Duodenal mucosa (tissue), 2 donors: ENCODE measurements at regions not wholly inside any gene's neighbourhood (a gene's known extent, or its start where the extent isn't known, plus 50 kb on each side); places are given as distances from the start of the nearest gene placed in this dataset.

Experiments
- H3K27ac ChIP-seq: one replicate; pipeline ENCODE4 v1.7.0; 2013; ENCODE audit warnings: low read depth, low read length
- H3K27me3 ChIP-seq, 2 donors: one replicate each; pipeline ENCODE4 v1.7.0; 2013; ENCODE audit warnings: low read length in 2 of 2, control low read depth in 1 of 2; ENCODE audit not compliant: insufficient read depth in 2 of 2, control insufficient read depth in 1 of 2
- H3K36me3 ChIP-seq, 2 donors: one replicate each; pipeline ENCODE4 v1.7.0; 2013; ENCODE audit warnings: low read length in 2 of 2, control low read depth in 1 of 2; ENCODE audit not compliant: insufficient read depth in 2 of 2, control insufficient read depth in 1 of 2
- H3K4me1 ChIP-seq, 2 donors: one replicate each; pipeline ENCODE4 v1.7.0; 2013; ENCODE audit warnings: low read length in 2 of 2, control low read depth in 1 of 2; ENCODE audit not compliant: insufficient read depth in 2 of 2, control insufficient read depth in 1 of 2
- H3K4me3 ChIP-seq, 2 donors: one replicate each; pipeline ENCODE4 v1.7.0; 2013; ENCODE audit warnings: low read length in 2 of 2, low read depth in 1 of 2
- H3K9ac ChIP-seq, 2 donors: one replicate each; pipeline ENCODE4 v1.7.0; 2013; ENCODE audit warnings: low read length in 2 of 2, low read depth in 1 of 2
- H3K9me3 ChIP-seq, 2 donors: one replicate each; pipeline ENCODE4 v1.7.0; 2013; ENCODE audit warnings: low read length in 2 of 2, control low read depth in 1 of 2; ENCODE audit not compliant: control insufficient read depth in 1 of 2

DNA sequence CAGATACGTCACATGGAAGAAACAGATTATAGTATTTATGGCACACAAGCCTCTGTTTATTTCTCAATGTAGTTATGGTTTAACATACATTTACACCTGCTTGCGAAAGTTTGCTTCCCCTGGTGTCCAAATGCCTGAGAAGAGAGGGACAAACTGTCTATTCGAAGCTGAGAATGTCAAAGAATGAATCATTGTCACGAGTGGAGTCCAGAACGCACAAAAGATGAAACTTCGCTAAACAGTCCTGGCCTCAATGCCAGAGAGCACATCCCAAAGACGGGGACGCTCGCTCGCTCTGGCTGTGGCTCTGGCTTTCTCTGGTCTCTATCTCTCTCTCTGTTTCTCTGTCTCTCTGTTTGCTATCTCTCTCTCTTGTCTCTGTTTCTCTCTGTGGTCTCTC, 298.8 kb downstream of the FOXL1 start:
- no peaks in the 10 kb centered on the region for H3K36me3 ChIP-seq
- H3K27me3 ChIP-seq = peaks cover 0 to 4% of the 10 kb centered on the region in 2 donors
- H3K4me3 ChIP-seq = no peak overlapping the region
- no peaks in the 10 kb centered on the region for H3K4me1 ChIP-seq
- no peak overlapping the region for H3K27ac ChIP-seq
- no peak overlapping the region for H3K9ac ChIP-seq
- H3K9me3 ChIP-seq = no peaks in the 10 kb centered on the region

DNA sequence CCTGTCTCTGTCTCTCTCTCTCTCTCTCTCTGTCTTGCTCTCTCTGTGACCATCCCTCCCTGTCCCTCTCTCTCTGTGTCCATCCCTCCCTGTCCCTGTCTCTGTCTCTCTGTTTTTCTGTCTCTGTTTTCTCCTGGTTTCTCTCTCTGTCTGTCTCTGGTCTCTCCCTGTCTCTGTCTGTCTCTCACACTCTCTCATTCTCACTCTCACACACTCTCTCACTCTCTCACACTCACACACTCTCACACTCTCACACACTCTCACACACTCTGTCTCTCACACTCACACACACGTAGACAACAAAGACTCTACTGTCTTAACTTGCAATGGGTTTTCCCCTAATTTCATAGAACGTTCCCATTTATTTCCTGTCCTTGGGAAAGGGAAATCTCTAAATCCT, 299.5 kb downstream of the FOXL1 start:
- H3K9ac ChIP-seq = no peak overlapping the region
- H3K36me3 ChIP-seq = no peaks in the 10 kb centered on the region
- H3K27ac ChIP-seq = no peak overlapping the region
- H3K9me3 ChIP-seq = no peaks in the 10 kb centered on the region
- H3K27me3 ChIP-seq = peaks cover 0 to 4% of the 10 kb centered on the region in 2 donors
- no peak overlapping the region for H3K4me3 ChIP-seq
- H3K4me1 ChIP-seq = no peaks in the 10 kb centered on the region

DNA sequence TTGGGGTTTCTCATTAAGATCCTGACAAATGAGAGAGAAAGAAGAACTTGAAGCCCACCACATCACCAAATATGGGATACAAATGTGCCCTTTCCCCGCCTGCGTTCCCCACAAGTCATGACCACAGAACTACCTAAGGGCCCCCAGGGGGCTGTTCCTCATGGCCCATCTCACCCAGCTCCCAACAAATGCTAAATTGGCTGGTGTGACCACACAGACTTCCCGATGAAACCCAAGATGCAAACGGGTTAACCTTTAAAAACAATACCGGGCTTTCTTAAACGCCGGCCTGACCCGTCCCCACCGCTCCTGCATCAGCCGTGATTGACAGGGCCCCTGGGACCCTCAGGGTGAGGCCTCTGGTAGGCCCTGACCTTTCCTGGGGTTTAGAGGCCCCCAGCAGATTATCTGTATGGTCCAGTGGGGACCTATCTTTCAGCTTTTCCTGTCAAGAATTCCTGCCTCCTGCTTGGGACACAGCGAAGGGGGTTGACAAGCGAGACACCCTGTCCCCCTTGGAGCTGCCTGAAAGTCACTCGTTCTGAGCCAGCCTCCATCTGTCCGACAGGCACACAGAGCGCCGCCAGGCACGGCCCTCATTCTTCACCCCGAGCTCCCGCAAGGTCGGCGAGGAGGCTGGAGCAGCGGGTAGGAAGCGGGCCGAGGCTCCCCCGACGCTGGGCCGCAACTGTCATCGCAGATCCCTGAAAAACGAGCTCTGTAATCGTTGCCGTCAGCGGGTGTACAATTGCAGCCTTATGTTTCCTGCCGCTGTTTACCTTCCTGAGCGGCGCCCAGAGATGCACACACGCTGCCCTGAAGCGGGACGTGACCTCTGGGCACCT, 300.1 kb downstream of the FOXL1 start:
- Histone ChIP-seq H3K4me1 (no peaks in the 10 kb centered on the region), H3K36me3 (no peaks in the 10 kb centered on the region), H3K27ac (no peak overlapping the region), H3K9me3 (no peaks in the 10 kb centered on the region), H3K27me3 (peaks cover 0 to 4% of the 10 kb centered on the region in 2 donors), H3K4me3 (no peak overlapping the region), H3K9ac (no peak overlapping the region)

DNA sequence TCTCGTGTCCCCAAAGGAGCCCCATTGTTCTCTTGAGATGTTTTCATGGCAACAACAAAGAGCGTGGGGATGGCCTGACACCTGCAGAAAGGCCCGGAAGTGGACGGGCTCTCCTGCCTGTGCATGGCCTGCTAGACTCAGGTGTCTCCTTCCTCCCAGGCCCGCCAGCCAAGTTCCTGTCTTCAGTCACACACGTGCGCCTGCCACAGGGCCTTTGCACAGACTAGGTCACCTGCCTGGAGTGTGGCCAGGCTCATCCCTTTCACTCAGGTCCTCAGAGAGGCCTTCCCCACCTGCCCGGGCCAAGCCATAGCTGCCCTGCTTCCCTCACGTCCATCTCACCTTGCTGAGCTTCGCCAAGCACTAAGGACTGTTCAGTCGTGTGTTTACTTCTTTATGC, 300.9 kb downstream of the FOXL1 start:
- H3K4me3 ChIP-seq = no peak overlapping the region
- H3K27ac ChIP-seq = no peak overlapping the region
- no peaks in the 10 kb centered on the region for H3K36me3 ChIP-seq
- no peaks in the 10 kb centered on the region for H3K4me1 ChIP-seq
- H3K9ac ChIP-seq = no peak overlapping the region
- peaks cover 0 to 4% of the 10 kb centered on the region in 2 donors for H3K27me3 ChIP-seq
- H3K9me3 ChIP-seq = no peaks in the 10 kb centered on the region

DNA sequence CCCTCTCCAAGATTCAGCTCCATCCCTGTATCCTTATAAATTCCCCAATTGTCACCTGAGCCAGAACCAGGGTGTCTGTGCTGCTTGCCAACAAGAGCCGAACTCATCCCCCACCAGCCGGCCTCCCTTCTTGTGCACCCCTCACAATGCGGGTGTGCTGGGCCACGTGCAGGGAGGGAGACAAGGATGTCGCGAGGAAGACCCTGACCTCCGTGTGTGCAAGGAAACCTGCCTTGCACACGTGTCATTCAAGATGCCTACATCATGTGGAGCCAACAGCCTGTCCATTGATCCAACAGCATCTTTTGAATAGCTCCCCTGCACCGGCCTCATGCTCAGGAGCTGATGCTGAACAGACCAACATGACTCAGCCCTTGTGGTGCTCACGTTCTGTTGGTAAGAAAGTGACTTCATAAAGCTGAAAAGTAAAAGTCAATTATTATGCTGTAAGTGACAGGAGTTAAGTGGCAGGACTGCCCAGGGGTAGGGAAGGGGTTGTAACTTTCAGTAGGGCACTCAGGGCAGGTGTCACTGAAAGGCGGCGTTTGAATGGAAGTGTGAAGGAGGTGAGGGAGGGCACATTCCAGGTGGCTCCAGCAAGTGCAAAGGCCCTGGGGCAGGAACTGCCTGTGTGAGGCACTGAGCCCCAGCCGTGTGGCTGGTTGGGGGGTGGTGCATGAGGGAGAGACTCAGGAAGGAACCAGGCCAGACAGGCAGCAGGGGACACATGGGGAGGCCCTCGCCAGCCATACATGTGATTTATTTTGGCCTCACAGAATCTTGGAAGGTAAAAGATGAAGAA, 302.2 kb downstream of the FOXL1 start:
- no peaks in the 10 kb centered on the region for H3K9me3 ChIP-seq
- no peaks in the 10 kb centered on the region for H3K36me3 ChIP-seq
- no peak overlapping the region for H3K4me3 ChIP-seq
- H3K27ac ChIP-seq = no peak overlapping the region
- H3K9ac ChIP-seq = no peak overlapping the region
- H3K4me1 ChIP-seq = no peaks in the 10 kb centered on the region
- H3K27me3 ChIP-seq = peaks cover 0 to 4% of the 10 kb centered on the region in 2 donors

DNA sequence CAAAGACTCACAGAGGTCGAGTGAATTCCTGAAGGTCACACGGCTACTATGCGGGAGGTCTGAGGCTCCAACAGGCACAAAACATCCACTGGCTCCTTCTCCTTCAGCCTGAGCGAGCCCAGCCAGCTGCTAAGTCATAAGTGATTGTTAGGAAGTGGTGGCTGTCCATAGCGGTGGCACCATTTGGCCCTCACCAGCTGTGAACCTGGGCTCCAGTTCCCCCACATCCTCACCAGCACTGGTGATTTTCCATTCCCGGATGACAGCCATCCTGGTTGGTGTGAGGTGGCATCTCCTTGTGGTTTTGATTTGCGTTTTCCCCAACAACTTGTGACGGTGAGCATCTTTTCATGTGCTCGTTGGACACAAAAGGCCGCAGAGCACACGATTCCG, 302.8 kb downstream of the FOXL1 start:
- no peaks in the 10 kb centered on the region for H3K4me1 ChIP-seq
- peaks cover 0 to 4% of the 10 kb centered on the region in 2 donors for H3K27me3 ChIP-seq
- no peak overlapping the region for H3K27ac ChIP-seq
- H3K9ac ChIP-seq = no peak overlapping the region
- no peaks in the 10 kb centered on the region for H3K9me3 ChIP-seq
- no peaks in the 10 kb centered on the region for H3K36me3 ChIP-seq
- no peak overlapping the region for H3K4me3 ChIP-seq

DNA sequence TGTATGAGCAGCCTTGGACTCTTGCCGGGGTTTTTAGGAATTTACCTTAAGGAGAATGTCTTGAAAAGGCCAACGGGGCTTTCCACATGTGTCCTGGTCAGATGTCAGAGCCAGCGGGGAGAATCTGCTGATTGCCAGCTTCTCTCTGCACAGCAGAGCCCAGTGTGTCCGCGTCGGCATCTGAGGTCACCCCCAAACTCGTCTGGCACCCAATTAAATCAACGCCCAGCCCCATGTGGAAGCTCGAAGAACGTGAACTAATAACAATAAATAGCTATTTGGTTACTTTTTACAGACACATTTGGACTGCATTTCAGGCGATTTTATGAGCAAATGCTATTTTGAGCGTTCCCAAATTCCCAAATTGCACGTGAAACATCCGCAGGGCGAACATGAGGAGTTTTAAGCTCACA, 303.5 kb downstream of the FOXL1 start:
- peaks cover 0 to 4% of the 10 kb centered on the region in 2 donors for H3K27me3 ChIP-seq
- H3K9me3 ChIP-seq = no peaks in the 10 kb centered on the region
- H3K4me1 ChIP-seq = no peaks in the 10 kb centered on the region

DNA sequence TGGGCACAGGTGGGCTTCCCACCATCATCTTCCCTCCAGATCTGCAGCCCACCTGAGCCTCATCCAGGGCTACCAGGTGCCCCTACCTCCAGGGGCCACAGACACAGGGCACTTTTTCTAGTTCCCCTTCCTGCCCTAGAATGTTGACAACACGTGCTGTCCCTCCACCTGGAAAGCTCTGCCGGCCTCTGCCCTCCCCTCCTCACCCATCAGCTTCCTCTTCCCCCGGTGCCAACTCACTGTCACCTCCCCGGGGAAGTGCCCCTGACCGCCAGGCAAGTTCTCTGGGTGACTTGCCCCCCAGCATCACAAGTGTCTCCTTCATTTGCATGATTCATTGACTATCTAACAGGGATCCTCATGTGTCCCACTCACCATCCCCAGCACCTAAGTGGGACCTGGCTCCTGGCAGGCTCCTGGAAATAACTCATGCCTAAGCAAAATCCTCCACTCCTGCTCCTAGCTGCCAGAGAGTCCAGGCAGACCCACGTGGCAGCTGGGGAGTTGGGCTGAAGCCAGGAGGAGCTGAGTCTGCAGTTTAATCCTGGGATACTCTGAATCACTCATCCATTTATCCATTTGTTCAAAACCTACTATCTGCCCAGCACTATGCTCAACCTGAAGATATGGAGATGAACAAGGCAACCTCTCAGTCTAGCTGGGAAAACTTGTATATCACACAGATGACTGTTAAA, 304.4 kb downstream of the FOXL1 start:
- no peaks in the 10 kb centered on the region for H3K36me3 ChIP-seq
- H3K4me3 ChIP-seq = no peak overlapping the region
- H3K9me3 ChIP-seq = no peaks in the 10 kb centered on the region
- H3K27me3 ChIP-seq = peaks cover 0 to 4% of the 10 kb centered on the region in 2 donors
- no peak overlapping the region for H3K9ac ChIP-seq
- H3K4me1 ChIP-seq = no peaks in the 10 kb centered on the region
- H3K27ac ChIP-seq = no peak overlapping the region

More for the DNA sequence above, 303.5 kb downstream of the FOXL1 start:
- Histone ChIP-seq H3K4me3 (no peak overlapping the region), H3K27ac (no peak overlapping the region), H3K9ac (no peak overlapping the region), H3K36me3 (no peaks in the 10 kb centered on the region)

DNA sequence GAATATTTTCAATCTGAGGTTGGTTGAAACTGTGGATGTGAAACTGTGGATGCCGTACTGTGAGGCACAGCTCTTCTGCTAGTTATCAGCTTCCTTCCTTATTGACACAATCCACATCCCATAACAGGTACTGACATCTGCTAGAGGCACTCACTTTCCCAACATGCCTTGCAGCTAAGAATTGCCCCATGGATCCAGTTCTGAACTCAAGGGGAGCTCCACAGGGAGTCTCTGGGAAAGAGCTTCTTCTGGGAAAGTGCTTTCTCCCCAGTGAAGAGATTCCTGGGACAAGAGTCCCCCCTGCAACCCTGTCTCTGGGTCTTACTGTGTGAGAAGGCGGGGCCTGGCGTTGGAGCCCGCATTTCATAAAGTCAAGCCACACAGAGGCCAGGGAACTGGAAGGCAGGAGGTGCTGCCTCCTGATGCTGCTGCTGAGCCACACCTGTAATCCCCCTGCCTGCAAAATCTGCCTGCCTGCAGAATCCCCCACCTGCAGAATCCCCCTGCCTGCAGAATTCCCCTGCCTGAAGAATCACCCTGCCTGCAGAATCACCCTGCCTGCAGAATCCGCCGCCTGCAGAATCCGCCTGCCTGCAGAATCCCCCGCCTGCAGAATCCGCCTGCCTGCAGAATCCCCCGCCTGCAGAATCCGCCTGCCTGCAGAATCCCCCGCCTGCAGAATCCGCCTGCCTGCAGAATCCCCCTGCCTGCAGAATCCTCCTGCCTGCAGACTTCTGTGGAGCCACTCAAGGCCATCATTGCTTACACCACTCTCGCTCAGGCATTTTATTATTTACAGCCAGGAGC, 305.4 kb downstream of the FOXL1 start:
- Histone ChIP-seq H3K9ac (no peak overlapping the region), H3K27ac (no peak overlapping the region), H3K36me3 (no peaks in the 10 kb centered on the region), H3K27me3 (peaks cover 0 to 4% of the 10 kb centered on the region in 2 donors), H3K9me3 (no peaks in the 10 kb centered on the region), H3K4me1 (no peaks in the 10 kb centered on the region), H3K4me3 (no peak overlapping the region)
